ENCODE measurements at regions not wholly inside any gene's neighbourhood (a gene's known extent, or its start where the extent isn't known, plus 50 kb on each side); places are given as distances from the start of the nearest gene placed in this dataset.
"Not testable (repeated sequence)": the region's sequence is repeated elsewhere in the genome, so short reads cannot be mapped to it uniquely, and the experiment has no call there.

DNA sequence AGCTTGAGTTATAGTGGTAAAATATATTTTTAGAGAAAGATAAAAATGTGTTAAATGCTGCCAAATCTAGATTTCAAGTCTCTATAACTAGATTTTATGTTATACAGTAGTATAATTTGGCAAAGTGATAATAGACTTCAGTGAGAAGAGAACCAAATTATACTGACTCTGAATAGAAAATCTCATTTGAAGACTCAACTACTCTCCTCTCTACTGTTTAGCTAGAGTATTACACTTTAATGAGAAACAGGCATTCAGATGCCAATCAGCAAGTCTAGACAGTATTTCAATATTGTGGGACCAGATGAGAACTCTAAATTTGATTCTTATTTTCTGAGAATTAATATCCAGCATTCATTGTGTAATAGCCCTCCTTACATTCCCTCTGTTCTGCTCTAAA is 311.2 kb downstream of the SLITRK5 start:
- Histone ChIP-seq H3K4me3 (ENCODE audit: low read length) (no peak overlapping the region), H3K27me3 (ENCODE audit: insufficient read depth, low read length) (no peaks in the 10 kb centered on the region), H3K4me1 (ENCODE audit: insufficient read depth, low read length) (no peaks in the 10 kb centered on the region), H3K9me3 (ENCODE audit: low read depth, low read length) (no peaks in the 10 kb centered on the region)

DNA sequence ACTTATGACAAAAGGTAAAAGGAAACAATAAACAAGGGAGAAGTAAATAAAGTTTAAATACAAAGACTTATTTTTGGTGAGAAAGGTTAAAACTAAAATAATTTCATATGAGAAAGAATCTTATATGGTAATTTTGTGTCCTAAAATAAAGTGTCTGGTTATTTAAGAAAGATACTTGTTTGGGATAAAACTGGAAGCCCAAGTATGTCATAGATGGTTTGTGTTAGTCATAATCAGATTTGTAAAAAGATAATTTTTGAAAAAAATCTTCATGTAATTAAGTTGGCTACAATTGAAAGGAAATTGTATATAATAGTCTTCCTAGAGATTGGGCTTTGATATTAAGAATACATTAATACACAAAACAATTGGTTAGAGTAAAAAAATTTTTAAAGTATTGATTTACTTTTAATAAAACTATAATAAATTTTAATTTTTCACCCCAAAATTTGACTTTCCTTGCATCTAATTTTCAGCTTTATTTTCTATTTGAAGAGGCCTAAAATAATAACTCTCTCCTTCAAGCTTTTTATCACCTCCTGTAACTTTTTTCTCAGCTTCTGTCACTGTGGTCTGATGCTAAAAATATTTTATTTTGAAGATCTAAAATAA is 315.6 kb downstream of the SLITRK5 start:
- H3K4me1 ChIP-seq (ENCODE audit: insufficient read depth, low read length) = no peaks in the 10 kb centered on the region
- H3K9me3 ChIP-seq (ENCODE audit: low read depth, low read length) = no peaks in the 10 kb centered on the region
- no peak overlapping the region for H3K4me3 ChIP-seq (ENCODE audit: low read length)
- H3K27me3 ChIP-seq (ENCODE audit: insufficient read depth, low read length) = no peaks in the 10 kb centered on the region

DNA sequence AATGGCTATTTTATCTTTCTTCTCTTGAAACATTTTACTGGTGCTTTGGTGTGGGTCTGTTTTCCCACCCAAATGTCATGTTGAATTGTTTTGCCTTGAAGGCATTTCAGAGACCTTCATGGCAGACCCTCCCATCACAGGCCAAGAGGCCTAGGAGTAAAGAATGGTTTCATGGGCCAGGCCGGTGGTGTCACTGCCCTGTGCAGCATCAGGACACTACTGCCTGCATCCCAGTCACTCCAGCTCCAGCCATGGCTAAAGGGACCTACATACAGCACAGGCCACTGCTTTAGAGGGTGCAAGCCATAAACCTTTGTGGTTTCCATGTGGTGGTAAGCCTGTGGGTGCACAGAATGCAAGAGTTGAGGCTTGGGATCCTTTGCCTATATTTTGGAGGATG is 326.9 kb downstream of the SLITRK5 start:
- Histone ChIP-seq H3K27me3 (ENCODE audit: insufficient read depth, low read length) (no peaks in the 10 kb centered on the region), H3K9me3 (ENCODE audit: low read depth, low read length) (peaks cover 4% of the 10 kb centered on the region), H3K4me3 (ENCODE audit: low read length) (no peak overlapping the region), H3K4me1 (ENCODE audit: insufficient read depth, low read length) (no peaks in the 10 kb centered on the region)

DNA sequence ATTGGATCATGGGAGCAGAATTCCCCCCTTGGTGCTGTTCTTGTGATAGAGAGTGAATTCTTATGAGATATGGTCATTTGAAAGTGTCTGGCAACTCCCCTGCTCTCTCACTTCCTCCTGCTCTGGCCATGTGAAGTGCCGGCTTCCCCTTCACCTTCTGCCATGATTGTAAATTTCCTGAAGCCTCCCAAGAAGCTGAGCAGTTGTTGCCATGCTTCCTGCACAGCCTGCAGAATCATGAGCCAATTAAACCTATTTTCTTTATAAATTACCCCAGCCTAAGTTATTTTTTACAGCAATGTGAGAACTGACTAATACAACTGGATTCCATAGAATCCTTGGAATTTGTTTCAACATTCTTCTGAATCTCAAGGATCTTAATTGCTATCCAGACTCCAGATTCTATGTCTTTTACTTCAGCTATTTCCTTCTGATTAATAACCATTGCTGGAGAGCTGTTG is 328.1 kb downstream of the SLITRK5 start:
- no peaks in the 10 kb centered on the region for H3K4me1 ChIP-seq (ENCODE audit: insufficient read depth, low read length)
- H3K9me3 ChIP-seq (ENCODE audit: low read depth, low read length) = peaks cover 4% of the 10 kb centered on the region
- H3K27me3 ChIP-seq (ENCODE audit: insufficient read depth, low read length) = no peaks in the 10 kb centered on the region
- H3K4me3 ChIP-seq (ENCODE audit: low read length) = no peak overlapping the region

- Histone ChIP-seq H3K4me3 (ENCODE audit: low read length) (no peak overlapping the region), H3K4me1 (ENCODE audit: insufficient read depth, low read length) (no peaks in the 10 kb centered on the region), H3K27me3 (ENCODE audit: insufficient read depth, low read length) (no peaks in the 10 kb centered on the region), H3K9me3 (ENCODE audit: low read depth, low read length) (peaks cover 4% of the 10 kb centered on the region)
Measured at GRCh38 chr13:87999788-88000187, 328.6 kb downstream of the SLITRK5 start.

DNA sequence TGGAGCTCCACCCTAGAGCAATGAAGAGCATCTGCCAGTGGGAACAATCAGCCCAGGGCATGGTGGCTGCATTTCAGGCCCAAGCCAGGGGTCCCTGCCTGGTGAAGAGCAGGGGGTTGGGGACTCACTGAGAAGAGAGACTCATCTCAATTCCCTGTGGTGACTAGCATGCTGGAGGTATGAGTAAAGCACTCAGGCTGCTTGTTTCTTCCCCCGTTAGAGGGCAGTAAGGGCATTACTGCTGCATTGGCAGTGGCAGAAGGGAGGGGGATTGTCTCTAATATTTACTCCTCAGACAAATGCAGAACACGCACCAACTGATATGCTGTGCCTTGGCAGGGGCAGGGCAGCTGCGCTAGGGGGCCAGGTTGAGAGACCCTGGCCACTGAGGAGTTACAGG is 329.1 kb downstream of the SLITRK5 start:
- no peak overlapping the region for H3K4me3 ChIP-seq (ENCODE audit: low read length)
- H3K4me1 ChIP-seq (ENCODE audit: insufficient read depth, low read length) = no peaks in the 10 kb centered on the region
- peaks cover 2% of the 10 kb centered on the region for H3K9me3 ChIP-seq (ENCODE audit: low read depth, low read length)
- no peaks in the 10 kb centered on the region for H3K27me3 ChIP-seq (ENCODE audit: insufficient read depth, low read length)

DNA sequence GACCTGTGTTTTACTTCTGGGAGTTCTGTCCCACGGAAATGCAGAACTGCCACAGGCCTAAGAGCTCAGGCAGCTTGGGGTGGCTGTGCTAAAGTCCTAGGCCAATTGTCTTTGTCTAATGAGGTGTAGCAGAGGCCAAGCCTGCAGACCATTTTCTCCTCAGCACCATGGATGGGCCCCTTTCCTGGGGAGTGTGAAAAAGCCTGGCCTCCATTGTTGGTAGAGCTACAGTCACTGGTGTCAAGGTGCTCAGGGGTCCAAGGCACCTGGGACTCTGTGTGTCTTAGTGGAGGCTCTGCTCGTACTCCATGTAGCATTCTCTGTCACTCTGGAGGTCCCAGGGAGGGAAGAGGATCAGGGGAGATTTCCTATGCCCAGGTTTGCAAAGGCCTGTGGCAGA is 329.6 kb downstream of the SLITRK5 start:
- no peaks in the 10 kb centered on the region for H3K27me3 ChIP-seq (ENCODE audit: insufficient read depth, low read length)
- no peaks in the 10 kb centered on the region for H3K4me1 ChIP-seq (ENCODE audit: insufficient read depth, low read length)
- no peaks in the 10 kb centered on the region for H3K9me3 ChIP-seq (ENCODE audit: low read depth, low read length)
- no peak overlapping the region for H3K4me3 ChIP-seq (ENCODE audit: low read length)

GRCh38 chr13:88005188-88005587 is 334.0 kb downstream of the SLITRK5 start:
- no peaks in the 10 kb centered on the region for H3K9me3 ChIP-seq (ENCODE audit: low read depth, low read length)

GRCh38 chr13:88014527-88014926 is 343.4 kb downstream of the SLITRK5 start:
- Histone ChIP-seq H3K27me3 (ENCODE audit: insufficient read depth, low read length) (no peaks in the 10 kb centered on the region), H3K4me1 (ENCODE audit: insufficient read depth, low read length) (no peaks in the 10 kb centered on the region), H3K4me3 (ENCODE audit: low read length) (no peak overlapping the region), H3K9me3 (ENCODE audit: low read depth, low read length) (peaks cover 1% of the 10 kb centered on the region)

More at GRCh38 chr13:88005188-88005587, 334.0 kb downstream of the SLITRK5 start:
- no peaks in the 10 kb centered on the region for H3K27me3 ChIP-seq (ENCODE audit: insufficient read depth, low read length)
- no peaks in the 10 kb centered on the region for H3K4me1 ChIP-seq (ENCODE audit: insufficient read depth, low read length)
- no peak overlapping the region for H3K4me3 ChIP-seq (ENCODE audit: low read length)

DNA sequence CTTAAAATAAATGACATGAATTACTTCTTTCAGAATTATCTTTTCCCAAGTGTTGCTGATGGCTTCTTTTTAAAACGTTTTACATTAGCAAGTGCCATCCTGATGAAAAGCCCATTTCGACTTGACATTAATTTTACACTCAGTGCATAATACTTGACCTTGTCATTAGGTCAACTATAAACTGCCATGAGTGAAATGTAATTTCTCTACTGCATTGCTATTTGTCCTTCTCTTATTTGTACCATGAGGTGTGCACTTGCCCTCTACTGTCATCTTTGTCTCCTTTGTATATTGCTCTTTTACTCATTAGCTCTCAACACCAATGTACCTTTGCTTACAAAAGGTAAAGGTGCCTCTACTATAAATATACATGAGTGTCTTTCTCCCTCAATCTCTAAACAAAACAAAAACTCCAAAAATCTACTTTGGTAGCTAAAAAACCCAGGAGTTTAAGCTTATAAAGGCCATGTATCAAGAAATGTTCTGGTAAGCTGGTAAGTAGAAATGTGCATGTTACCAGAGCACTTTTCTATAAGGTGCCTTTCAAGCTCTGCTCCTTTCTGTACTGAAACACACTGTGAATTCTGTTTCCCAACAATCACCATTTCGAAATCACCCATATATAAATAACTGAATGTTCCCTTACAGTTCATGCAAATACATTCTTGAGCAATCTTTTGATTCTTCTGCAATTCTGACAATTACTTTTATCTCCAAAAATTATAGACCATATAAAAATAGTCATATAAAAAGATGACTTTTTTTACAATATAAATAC is 351.4 kb downstream of the SLITRK5 start:
- no peak overlapping the region for H3K4me3 ChIP-seq (ENCODE audit: low read length)

DNA sequence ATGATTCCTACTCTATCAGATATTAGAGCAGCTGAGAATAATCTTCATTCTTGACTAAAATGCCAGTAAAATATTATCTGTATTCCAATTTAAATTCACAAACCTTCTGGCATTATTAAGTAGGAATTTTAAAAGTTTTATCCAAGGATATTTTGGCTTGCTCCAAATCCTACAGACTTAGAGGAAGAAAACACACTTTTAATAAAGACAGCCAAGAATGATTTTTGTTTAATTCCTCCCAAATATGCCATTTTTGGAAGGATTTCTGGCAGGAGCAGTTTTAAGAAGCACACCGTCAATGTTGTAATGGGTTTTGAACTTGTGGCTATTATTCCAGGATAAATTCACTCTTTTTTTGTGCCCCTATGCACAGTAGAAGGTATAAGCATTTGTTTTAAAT is 355.1 kb downstream of the SLITRK5 start:
- Histone ChIP-seq H3K4me1 (ENCODE audit: insufficient read depth, low read length) (peaks cover 4% of the 10 kb centered on the region), H3K27me3 (ENCODE audit: insufficient read depth, low read length) (no peaks in the 10 kb centered on the region), H3K9me3 (ENCODE audit: low read depth, low read length) (no peaks in the 10 kb centered on the region), H3K4me3 (ENCODE audit: low read length) (no peak overlapping the region)

More for the DNA sequence above, 351.4 kb downstream of the SLITRK5 start:
- Histone ChIP-seq H3K27me3 (ENCODE audit: insufficient read depth, low read length) (no peaks in the 10 kb centered on the region), H3K4me1 (ENCODE audit: insufficient read depth, low read length) (peaks cover 4% of the 10 kb centered on the region), H3K9me3 (ENCODE audit: low read depth, low read length) (peaks cover 8% of the 10 kb centered on the region)

GRCh38 chr13:88031980-88032559 is 360.9 kb downstream of the SLITRK5 start:
- Histone ChIP-seq H3K4me3 (ENCODE audit: low read length) (no peak overlapping the region), H3K9me3 (ENCODE audit: low read depth, low read length) (no peaks in the 10 kb centered on the region), H3K27me3 (ENCODE audit: insufficient read depth, low read length) (no peaks in the 10 kb centered on the region), H3K4me1 (ENCODE audit: insufficient read depth, low read length) (no peaks in the 10 kb centered on the region)

GRCh38 chr13:88036205-88036604 is 365.0 kb downstream of the SLITRK5 start:
- not testable (repeated sequence) for H3K4me3 ChIP-seq (ENCODE audit: low read length); H3K9me3 ChIP-seq (ENCODE audit: low read depth, low read length); H3K4me1 ChIP-seq (ENCODE audit: insufficient read depth, low read length)

DNA sequence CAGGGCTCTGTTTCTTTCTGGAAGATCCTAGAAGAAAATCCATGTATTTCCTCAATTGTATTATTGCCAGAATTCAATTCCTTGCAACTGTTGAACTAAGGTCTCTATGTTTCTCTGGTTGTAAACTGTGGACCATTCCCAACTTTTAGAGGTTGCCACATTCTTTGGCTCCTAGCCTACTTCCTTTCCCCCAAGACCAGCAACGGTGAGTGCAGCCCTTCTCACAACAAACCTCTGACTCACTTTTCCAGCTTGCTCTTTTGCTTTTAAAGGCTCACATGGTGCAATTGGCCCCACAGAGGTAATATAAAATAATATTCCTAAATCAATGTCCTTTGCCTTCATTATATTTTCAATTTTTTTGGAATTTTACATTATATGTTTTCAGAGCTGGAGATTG is 371.3 kb downstream of the SLITRK5 start:
- H3K9me3 ChIP-seq (ENCODE audit: low read depth, low read length) = no peaks in the 10 kb centered on the region
- H3K27me3 ChIP-seq (ENCODE audit: insufficient read depth, low read length) = no peaks in the 10 kb centered on the region
- H3K4me3 ChIP-seq (ENCODE audit: low read length) = no peak overlapping the region
- H3K4me1 ChIP-seq (ENCODE audit: insufficient read depth, low read length) = no peaks in the 10 kb centered on the region

More at GRCh38 chr13:88036205-88036604, 365.0 kb downstream of the SLITRK5 start:
- not testable (repeated sequence) for H3K27me3 ChIP-seq (ENCODE audit: insufficient read depth, low read length)

DNA sequence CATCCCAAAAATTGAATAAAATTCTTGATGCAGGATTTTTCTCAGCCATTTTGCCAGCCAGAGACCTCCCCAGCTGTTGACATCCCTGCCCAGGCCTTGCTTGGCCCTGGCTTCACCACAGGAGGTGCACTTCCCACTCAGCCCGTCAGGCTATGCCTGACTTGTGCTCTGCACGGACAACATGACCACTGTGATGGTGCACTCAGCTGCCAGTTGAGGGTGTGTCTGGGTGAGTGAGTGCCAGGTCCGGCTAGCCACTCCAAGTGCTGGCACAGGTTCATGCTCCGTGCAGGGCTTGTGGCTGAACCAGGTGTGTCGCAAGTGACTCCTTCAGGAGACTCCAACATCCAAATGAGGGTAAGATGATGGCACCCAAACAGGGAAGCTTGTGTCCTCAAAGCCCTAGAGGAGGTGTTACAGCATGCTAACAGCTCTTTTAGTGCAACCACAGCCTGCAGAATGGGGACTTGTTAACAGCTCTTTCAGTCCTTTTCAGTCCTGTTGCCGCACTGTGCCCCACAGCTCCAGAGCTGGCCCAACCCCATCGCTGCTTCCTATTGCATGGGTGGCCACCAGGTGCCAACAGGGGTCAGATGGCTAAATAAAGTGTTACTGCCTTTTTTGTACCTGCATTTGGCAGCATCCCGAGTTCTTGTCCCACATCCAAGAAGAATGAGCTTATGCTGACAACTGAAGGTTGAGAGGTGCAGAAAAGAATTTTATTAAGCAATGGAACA is 380.7 kb downstream of the SLITRK5 start:
- H3K9me3 ChIP-seq (ENCODE audit: low read depth, low read length) = no peaks in the 10 kb centered on the region
- no peak overlapping the region for H3K4me3 ChIP-seq (ENCODE audit: low read length)
- H3K27me3 ChIP-seq (ENCODE audit: insufficient read depth, low read length) = no peaks in the 10 kb centered on the region
- H3K4me1 ChIP-seq (ENCODE audit: insufficient read depth, low read length) = no peaks in the 10 kb centered on the region

All from mononuclear cell (primary cell).